Mesenchymal stem cell (in vitro differentiated cells and primary cell): ENCODE measurements at regions not wholly inside any gene's neighbourhood (a gene's known extent, or its start where the extent isn't known, plus 50 kb on each side); places are given as distances from the start of the nearest gene placed in this dataset.
"Not testable (repeated sequence)": the region's sequence is repeated elsewhere in the genome, so short reads cannot be mapped to it uniquely, and the experiment has no call there.

Source experiments
- DNase-seq: peaks from one replicate; pipeline ENCODE4 v3.0.0-alpha.2; 2013
- H2AFZ ChIP-seq: one replicate; pipeline ENCODE4 v1.6.1; 2013; ENCODE audit warnings: low read depth, mild to moderate bottlenecking, control low read depth, inconsistent platforms, low read length, moderate library complexity
- H2AK5ac ChIP-seq: 2 replicates; pipeline ENCODE4 v1.6.1; 2013; ENCODE audit warnings: low read length, moderate library complexity, mild to moderate bottlenecking, inconsistent platforms; ENCODE audit not compliant: severe bottlenecking
- H2BK120ac ChIP-seq: one replicate; pipeline ENCODE4 v1.6.1; 2013; ENCODE audit warnings: low read depth, mild to moderate bottlenecking, inconsistent platforms, low read length, moderate library complexity
- H2BK12ac ChIP-seq, 2 experiments: one replicate each; pipeline ENCODE4 v1.6.1; 2013; ENCODE audit warnings: inconsistent platforms in 2 of 2, low read length in 2 of 2, mild to moderate bottlenecking in 2 of 2, moderate library complexity in 2 of 2, control low read depth in 1 of 2
- H2BK15ac ChIP-seq: one replicate; pipeline ENCODE4 v1.6.1; 2013; ENCODE audit warnings: mild to moderate bottlenecking, low read depth, inconsistent platforms; ENCODE audit not compliant: poor library complexity, severe bottlenecking
- H2BK5ac ChIP-seq: 2 replicates; pipeline ENCODE4 v1.6.1; 2013; ENCODE audit warnings: low read depth, mild to moderate bottlenecking, low read length, control low read depth, inconsistent platforms; ENCODE audit not compliant: poor library complexity, severe bottlenecking
- H3K14ac ChIP-seq, 2 experiments: one replicate each; pipeline ENCODE4 v1.6.1; 2013; ENCODE audit warnings: inconsistent platforms in 2 of 2, low read length in 2 of 2, control low read depth in 1 of 2, mild to moderate bottlenecking in 1 of 2, moderate library complexity in 1 of 2
- H3K18ac ChIP-seq, 2 experiments: one replicate each; pipeline ENCODE4 v1.6.1; 2013; ENCODE audit warnings: inconsistent platforms in 2 of 2, low read length in 2 of 2, control low read depth in 1 of 2, low read depth in 1 of 2, mild to moderate bottlenecking in 1 of 2
- H3K23ac ChIP-seq, 2 experiments: one replicate each; pipeline ENCODE4 v1.6.1; 2013; ENCODE audit warnings: inconsistent platforms in 2 of 2, low read length in 2 of 2, mild to moderate bottlenecking in 2 of 2, moderate library complexity in 2 of 2, control low read depth in 1 of 2
- H3K27ac ChIP-seq: 2 replicates; pipeline ENCODE4 v1.5.1; 2013; ENCODE audit warnings: mild to moderate bottlenecking, moderate library complexity, low read length, control low read depth, inconsistent platforms; ENCODE audit not compliant: poor library complexity, severe bottlenecking
- H3K27me3 ChIP-seq, 2 experiments: 2 replicates each; pipeline versions ENCODE4 v1.6.1 to v1.7.0; 2013; ENCODE audit warnings: low read length in 2 of 2, mild to moderate bottlenecking in 2 of 2, moderate library complexity in 2 of 2, control low read depth in 1 of 2, inconsistent platforms in 1 of 2; ENCODE audit not compliant: control insufficient read depth in 1 of 2, insufficient read depth in 1 of 2
- H3K36me3 ChIP-seq, 2 experiments: 2 replicates each; pipeline versions ENCODE4 v1.6.1 to v1.7.0; 2013; ENCODE audit warnings: low read length in 2 of 2, control low read depth in 1 of 2, inconsistent platforms in 1 of 2, low read depth in 1 of 2, mild to moderate bottlenecking in 1 of 2; ENCODE audit not compliant: insufficient read depth in 2 of 2, control insufficient read depth in 1 of 2
- H3K4ac ChIP-seq, 2 experiments: one replicate each; pipeline ENCODE4 v1.6.1; 2013; ENCODE audit warnings: inconsistent platforms in 2 of 2, low read length in 2 of 2, mild to moderate bottlenecking in 2 of 2, moderate library complexity in 2 of 2, control low read depth in 1 of 2, low read depth in 1 of 2
- H3K4me1 ChIP-seq: 2 replicates; pipeline ENCODE4 v1.6.1; 2013; ENCODE audit warnings: low read depth, low read length, control low read depth; ENCODE audit not compliant: control insufficient read depth, insufficient read depth
- H3K4me2 ChIP-seq: 2 replicates; pipeline ENCODE4 v1.6.1; 2013; ENCODE audit warnings: low read length, mild to moderate bottlenecking, inconsistent platforms; ENCODE audit not compliant: poor library complexity, severe bottlenecking
- H3K4me3 ChIP-seq, 2 experiments: 2 replicates each; pipeline versions ENCODE4 v1.5.1 to v1.7.0; 2013; ENCODE audit warnings: low read length in 2 of 2, mild to moderate bottlenecking in 2 of 2, control low read depth in 1 of 2, low read depth in 1 of 2; ENCODE audit not compliant: insufficient read depth in 1 of 2
- H3K79me1 ChIP-seq: replicated peaks from 2 replicates; pipeline ENCODE4 v1.6.1; 2013; ENCODE audit warnings: mild to moderate bottlenecking, control low read depth, low read length, inconsistent platforms; ENCODE audit not compliant: poor library complexity, severe bottlenecking
- H3K9ac ChIP-seq: 2 replicates; pipeline ENCODE4 v1.7.0; 2013; ENCODE audit warnings: mild to moderate bottlenecking, low read length, moderate library complexity
- H3K9me3 ChIP-seq: 2 replicates; pipeline ENCODE4 v1.7.0; 2013; ENCODE audit warnings: mild to moderate bottlenecking, low read length; ENCODE audit not compliant: control insufficient read depth
- H4K8ac ChIP-seq: one replicate; pipeline ENCODE4 v1.6.1; 2013; ENCODE audit warnings: inconsistent platforms, mild to moderate bottlenecking, low read length, moderate library complexity
- H4K91ac ChIP-seq: one replicate; pipeline ENCODE4 v1.6.1; 2013; ENCODE audit warnings: mild to moderate bottlenecking, low read length, inconsistent platforms
- WGBS: methylation state at CpG from one replicate; pipeline ENCODE4 v1.1.7; 2013; ENCODE audit warnings: mixed read lengths; 5-methylcytosine and 5-hydroxymethylcytosine counted together

DNA sequence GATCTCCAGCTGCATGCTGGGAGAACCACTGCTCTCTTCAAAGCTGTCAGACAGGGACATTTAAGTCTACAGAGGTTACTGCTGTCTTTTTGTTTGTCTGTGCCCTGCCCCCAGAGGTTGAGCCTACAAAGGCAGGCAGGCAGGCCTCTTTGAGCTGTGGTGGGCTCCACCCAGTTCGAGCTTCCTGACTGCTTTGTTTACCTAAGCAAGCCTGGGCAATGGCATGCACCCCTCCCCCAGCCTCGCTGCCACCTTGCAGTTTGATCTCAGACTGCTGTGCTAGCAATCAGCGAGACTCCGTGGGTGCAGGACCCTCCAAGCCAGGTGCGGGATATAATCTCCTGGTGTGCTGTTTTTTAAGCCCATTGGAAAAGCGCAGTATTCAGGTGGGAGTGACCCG lies 591.0 kb upstream of the IL12A start:
- not testable (repeated sequence) for H3K36me3 ChIP-seq, H3K4me2 ChIP-seq, H2BK12ac ChIP-seq, H3K27me3 ChIP-seq, H3K9ac ChIP-seq, DNase-seq, H2AK5ac ChIP-seq, H2AFZ ChIP-seq, H4K8ac ChIP-seq, H3K4me1 ChIP-seq, H3K79me1 ChIP-seq, H3K27ac ChIP-seq, H2BK120ac ChIP-seq, H4K91ac ChIP-seq, H3K18ac ChIP-seq, H2BK5ac ChIP-seq, H3K14ac ChIP-seq, H3K9me3 ChIP-seq, H3K23ac ChIP-seq, H2BK15ac ChIP-seq, H3K4me3 ChIP-seq, H3K4ac ChIP-seq
- 72% methylated on average over 6 of the region's 7 CpGs for WGBS

DNA sequence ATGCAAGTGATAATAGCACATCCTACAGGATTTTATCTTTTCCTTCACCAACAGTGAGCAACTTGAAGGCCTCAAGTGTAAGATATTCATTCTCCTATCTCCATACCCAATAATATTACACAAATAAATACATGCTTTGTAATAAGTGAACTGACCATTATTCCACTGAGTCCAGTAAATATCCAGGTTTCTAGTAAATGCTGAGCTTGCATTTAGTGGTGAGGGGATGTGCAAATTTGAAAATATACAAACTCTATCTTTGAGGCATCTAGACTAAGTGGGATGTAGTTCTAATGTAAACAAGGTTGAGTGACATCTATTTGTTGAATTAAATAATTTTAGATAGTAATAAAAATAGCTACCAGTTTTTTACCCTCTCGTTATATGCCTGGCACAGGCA lies 587.6 kb upstream of the IL12A start:
- H3K9ac ChIP-seq = no peak overlapping the region
- H3K4ac ChIP-seq = no peak overlapping the region
- H3K9me3 ChIP-seq = peaks cover 5% of the 10 kb centered on the region
- H2AFZ ChIP-seq = no peak overlapping the region
- no peak overlapping the region for H4K91ac ChIP-seq
- no peak overlapping the region for H3K18ac ChIP-seq
- no peak overlapping the region for H3K4me3 ChIP-seq
- H3K27ac ChIP-seq = no peak overlapping the region
- no peak overlapping the region for H2BK15ac ChIP-seq
- H4K8ac ChIP-seq = no peak overlapping the region
- H3K4me2 ChIP-seq = no peak overlapping the region
- H3K27me3 ChIP-seq = no peaks in the 10 kb centered on the region
- no peak overlapping the region for H3K14ac ChIP-seq
- H3K4me1 ChIP-seq = no peaks in the 10 kb centered on the region
- WGBS = no CpG with 5 or more reads among the region's 1 CpG
- no peaks in the 10 kb centered on the region for H3K36me3 ChIP-seq
- no peak overlapping the region for H2AK5ac ChIP-seq
- no peak overlapping the region for H3K23ac ChIP-seq
- no peak for DNase-seq
- no peaks in the 10 kb centered on the region for H3K79me1 ChIP-seq
- H2BK5ac ChIP-seq = no peak overlapping the region
- no peak overlapping the region for H2BK120ac ChIP-seq
- H2BK12ac ChIP-seq = no peak overlapping the region

DNA sequence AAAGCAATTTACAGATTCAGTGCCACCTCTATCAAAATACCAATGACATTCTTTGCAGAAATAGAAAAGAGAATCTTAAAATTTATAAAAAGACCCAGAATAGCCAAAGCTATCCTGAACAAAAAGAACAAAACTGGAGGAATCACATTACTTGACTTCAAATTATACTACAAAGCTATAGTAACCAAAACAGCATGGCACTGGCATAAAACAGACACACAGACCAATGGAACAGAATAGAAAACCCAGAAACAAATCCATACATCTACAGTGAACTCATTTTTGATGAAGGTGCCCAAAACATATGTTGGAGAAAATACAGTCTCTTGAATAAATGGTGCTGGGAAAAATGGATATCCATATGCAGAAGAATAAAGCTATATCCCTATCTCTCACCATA lies 578.9 kb upstream of the IL12A start:
- not testable (repeated sequence) for H2AFZ ChIP-seq, DNase-seq, H2AK5ac ChIP-seq, H3K4me1 ChIP-seq, H3K23ac ChIP-seq, H3K4me3 ChIP-seq, H2BK15ac ChIP-seq, H2BK12ac ChIP-seq, H3K4ac ChIP-seq, H2BK120ac ChIP-seq, H2BK5ac ChIP-seq, H4K8ac ChIP-seq, H3K9ac ChIP-seq, H3K27ac ChIP-seq, H3K14ac ChIP-seq, H3K79me1 ChIP-seq, H3K18ac ChIP-seq, H3K4me2 ChIP-seq, H3K36me3 ChIP-seq, H4K91ac ChIP-seq, H3K27me3 ChIP-seq
- peaks cover 22% of the 10 kb centered on the region for H3K9me3 ChIP-seq

DNA sequence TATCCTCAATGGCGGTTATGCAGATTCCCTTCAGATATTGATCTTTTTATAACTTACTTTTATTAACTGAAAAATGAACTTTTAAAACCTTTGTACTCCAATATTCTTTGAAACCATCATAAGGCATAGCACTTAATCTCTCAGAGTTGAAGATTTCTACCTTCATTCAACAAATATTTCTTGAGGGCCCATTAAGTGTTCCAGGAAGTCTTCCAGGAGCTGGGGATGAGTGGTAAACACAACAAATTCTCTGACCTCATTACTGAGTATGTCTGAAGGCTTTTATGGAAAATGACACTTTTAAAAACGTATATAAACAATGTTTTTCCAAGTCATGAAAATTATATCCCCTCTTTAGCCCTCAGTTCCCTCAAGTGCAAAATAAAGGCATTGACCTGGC lies 575.3 kb upstream of the IL12A start:
- no peak overlapping the region for H3K4me3 ChIP-seq
- H2BK120ac ChIP-seq = no peak overlapping the region
- H2BK5ac ChIP-seq = no peak overlapping the region
- H4K8ac ChIP-seq = no peak overlapping the region
- no peaks in the 10 kb centered on the region for H3K36me3 ChIP-seq
- no peak overlapping the region for H3K18ac ChIP-seq
- no peak overlapping the region for H3K4me2 ChIP-seq
- H2BK12ac ChIP-seq = no peak overlapping the region
- no peak overlapping the region for H2AK5ac ChIP-seq
- no peak overlapping the region for H3K14ac ChIP-seq
- no peak overlapping the region for H3K4ac ChIP-seq
- DNase-seq = no peak
- H2BK15ac ChIP-seq = no peak overlapping the region
- no peaks in the 10 kb centered on the region for H3K27me3 ChIP-seq
- H3K9ac ChIP-seq = no peak overlapping the region
- no peaks in the 10 kb centered on the region for H3K4me1 ChIP-seq
- 33% methylated on average over 1 of the region's 2 CpGs for WGBS
- no peak overlapping the region for H4K91ac ChIP-seq
- H2AFZ ChIP-seq = no peak overlapping the region
- no peak overlapping the region for H3K23ac ChIP-seq
- H3K9me3 ChIP-seq = peaks cover 19% of the 10 kb centered on the region
- no peaks in the 10 kb centered on the region for H3K79me1 ChIP-seq
- H3K27ac ChIP-seq = no peak overlapping the region
